Activated naive CD4-positive, alpha-beta T cell treated with anti-CD3 and anti-CD28 coated beads, Interleukin-2, amount 50 U/mL, for 72 hours (primary cell): ENCODE measurements at regions not wholly inside any gene's neighbourhood (a gene's known extent, or its start where the extent isn't known, plus 50 kb on each side); places are given as distances from the start of the nearest gene placed in this dataset.

ENCODE experiments used
- ATAC-seq, 2 donors: fragments of 150-1000 bp; cut with Tn5 transposase; 2 replicates each; pipeline ENCODE4 v1.10.0; 2021; ENCODE audit warnings: mild to moderate bottlenecking in 2 of 2, moderate library complexity in 2 of 2
- DNase-seq, 2 donors: peaks; one replicate each; pipeline ENCODE4 v3.0.0; 2021 to 2022; ENCODE audit warnings: low spot score in 2 of 2
- H3K27ac Mint-ChIP-seq, 2 donors: one replicate each; pipeline ENCODE4 v1.8.0; 2022; ENCODE audit warnings: mild to moderate bottlenecking in 2 of 2, mixed read lengths in 2 of 2
- H3K36me3 Mint-ChIP-seq, 2 donors: one replicate each; pipeline ENCODE4 v1.8.0; 2022; ENCODE audit warnings: mixed read lengths in 2 of 2
- H3K9me3 Mint-ChIP-seq, 2 donors: one replicate each; pipeline ENCODE4 v1.8.0; 2022; ENCODE audit warnings: mixed read lengths in 2 of 2

- peaks cover 14% of the 10 kb centered on the region in 2 donors for H3K9me3 Mint-ChIP-seq
- ATAC-seq: no peak
- DNase-seq: no peak
- H3K36me3 Mint-ChIP-seq: peaks cover 8 to 10% of the 10 kb centered on the region in 2 donors
- no peak overlapping the region for H3K27ac Mint-ChIP-seq
Measured at GRCh38 chr22:48188231-48188721, 1425.8 kb downstream of the TBC1D22A start.

- ATAC-seq: no peak
- DNase-seq: no peak
- peaks cover 6 to 7% of the 10 kb centered on the region in 2 donors for H3K36me3 Mint-ChIP-seq
- peaks cover 12 to 13% of the 10 kb centered on the region in 2 donors for H3K9me3 Mint-ChIP-seq
- no peak overlapping the region for H3K27ac Mint-ChIP-seq
Measured at GRCh38 chr22:48187356-48187755, 1424.9 kb downstream of the TBC1D22A start.

- H3K27ac Mint-ChIP-seq: no peak overlapping the region
- peaks cover under 1 to 6% of the 10 kb centered on the region in 2 donors for H3K9me3 Mint-ChIP-seq
- DNase-seq (no peak), ATAC-seq (no peak)
- no peaks in the 10 kb centered on the region for H3K36me3 Mint-ChIP-seq
Measured at GRCh38 chr22:48186146-48186790, 1423.8 kb downstream of the TBC1D22A start.

- peaks cover 0 to 4% of the 10 kb centered on the region in 2 donors for H3K9me3 Mint-ChIP-seq
- ATAC-seq (no peak), DNase-seq (no peak)
- no peaks in the 10 kb centered on the region for H3K36me3 Mint-ChIP-seq
- H3K27ac Mint-ChIP-seq: no peak overlapping the region
Measured at GRCh38 chr22:48185071-48186055, 1422.9 kb downstream of the TBC1D22A start.

- ATAC-seq (no peak), DNase-seq (no peak)
- no peak overlapping the region for H3K27ac Mint-ChIP-seq
- H3K9me3 Mint-ChIP-seq: peaks cover 0 to 4% of the 10 kb centered on the region in 2 donors
- H3K36me3 Mint-ChIP-seq: no peaks in the 10 kb centered on the region
Measured at GRCh38 chr22:48182846-48183805, 1420.7 kb downstream of the TBC1D22A start.

- no peaks in the 10 kb centered on the region for H3K36me3 Mint-ChIP-seq
- ATAC-seq (no peak), DNase-seq (no peak)
- H3K9me3 Mint-ChIP-seq: peaks cover under 1 to 4% of the 10 kb centered on the region in 2 donors
- no peak overlapping the region for H3K27ac Mint-ChIP-seq
Measured at GRCh38 chr22:48182031-48182430, 1419.6 kb downstream of the TBC1D22A start.

GRCh38 chr22:48181263-48181955 lies 1419.0 kb downstream of the TBC1D22A start:
- H3K9me3 Mint-ChIP-seq: peaks cover 3 to 8% of the 10 kb centered on the region in 2 donors
- no peak for ATAC-seq

GRCh38 chr22:48180631-48181030 lies 1418.2 kb downstream of the TBC1D22A start:
- ATAC-seq (no peak), DNase-seq (no peak)
- Mint-ChIP-seq H3K9me3 (peaks cover 3 to 12% of the 10 kb centered on the region in 2 donors), H3K36me3 (no peaks in the 10 kb centered on the region), H3K27ac (no peak overlapping the region)

More at GRCh38 chr22:48181263-48181955, 1419.0 kb downstream of the TBC1D22A start:
- no peak overlapping the region for H3K27ac Mint-ChIP-seq
- no peak for DNase-seq
- H3K36me3 Mint-ChIP-seq: no peaks in the 10 kb centered on the region

GRCh38 chr22:48179571-48180546 lies 1417.4 kb downstream of the TBC1D22A start:
- ATAC-seq: no peak
- Mint-ChIP-seq H3K9me3 (peaks cover 3 to 12% of the 10 kb centered on the region in 2 donors), H3K36me3 (no peaks in the 10 kb centered on the region), H3K27ac (no peak overlapping the region)
- no peak for DNase-seq

- ATAC-seq: no peak
- no peaks in the 10 kb centered on the region for H3K36me3 Mint-ChIP-seq
Measured at GRCh38 chr22:48178536-48178935, 1416.1 kb downstream of the TBC1D22A start.

GRCh38 chr22:48177631-48178030 lies 1415.2 kb downstream of the TBC1D22A start:
- Mint-ChIP-seq H3K9me3 (peaks cover 3 to 9% of the 10 kb centered on the region in 2 donors), H3K27ac (no peak overlapping the region), H3K36me3 (no peaks in the 10 kb centered on the region)
- ATAC-seq: no peak
- DNase-seq: no peak

More at GRCh38 chr22:48178536-48178935, 1416.1 kb downstream of the TBC1D22A start:
- no peak overlapping the region for H3K27ac Mint-ChIP-seq
- H3K9me3 Mint-ChIP-seq: peaks cover 3 to 9% of the 10 kb centered on the region in 2 donors
- no peak for DNase-seq

GRCh38 chr22:48175721-48176120 lies 1413.3 kb downstream of the TBC1D22A start:
- peaks cover 3 to 9% of the 10 kb centered on the region in 2 donors for H3K9me3 Mint-ChIP-seq
- ATAC-seq: no peak
- no peak overlapping the region for H3K27ac Mint-ChIP-seq
- DNase-seq: no peak
- no peaks in the 10 kb centered on the region for H3K36me3 Mint-ChIP-seq

- no peak overlapping the region for H3K27ac Mint-ChIP-seq
- no peak for DNase-seq
Measured at GRCh38 chr22:48173773-48174160, 1411.3 kb downstream of the TBC1D22A start.

GRCh38 chr22:48173061-48173772 lies 1410.8 kb downstream of the TBC1D22A start:
- ATAC-seq: no peak
- H3K9me3 Mint-ChIP-seq: peaks cover 3 to 16% of the 10 kb centered on the region in 2 donors
- no peak for DNase-seq
- H3K27ac Mint-ChIP-seq: no peak overlapping the region
- no peaks in the 10 kb centered on the region for H3K36me3 Mint-ChIP-seq

More at GRCh38 chr22:48173773-48174160, 1411.3 kb downstream of the TBC1D22A start:
- ATAC-seq: no peak
- peaks cover 3 to 14% of the 10 kb centered on the region in 2 donors for H3K9me3 Mint-ChIP-seq
- no peaks in the 10 kb centered on the region for H3K36me3 Mint-ChIP-seq
